ENCODE measurements at regions not wholly inside any gene's neighbourhood (a gene's known extent, or its start where the extent isn't known, plus 50 kb on each side); places are given as distances from the start of the nearest gene placed in this dataset.

DNA sequence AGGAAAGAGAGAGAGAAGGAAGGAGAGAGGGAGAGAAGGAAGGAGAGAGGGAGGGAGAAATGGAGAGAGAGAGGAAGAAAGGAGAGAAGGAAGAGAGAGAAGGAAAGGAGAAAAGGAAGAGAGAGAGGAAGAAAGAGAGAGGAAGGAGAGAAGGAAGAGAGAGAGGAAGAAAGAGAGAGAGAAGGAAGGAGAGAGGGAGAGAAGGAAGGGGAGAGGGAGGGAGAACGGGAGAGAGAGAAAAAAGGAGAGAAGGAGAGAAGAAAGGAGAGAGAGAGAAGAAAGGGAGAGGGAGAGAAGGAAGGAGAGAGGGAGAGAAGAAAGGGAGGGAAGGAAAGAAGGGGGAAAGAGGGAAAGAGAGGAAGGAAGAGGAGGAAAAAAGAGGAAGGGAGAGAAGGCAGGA lies 1070.7 kb downstream of the UQCRFS1 start:
- TF ChIP-seq, protein P1, sequence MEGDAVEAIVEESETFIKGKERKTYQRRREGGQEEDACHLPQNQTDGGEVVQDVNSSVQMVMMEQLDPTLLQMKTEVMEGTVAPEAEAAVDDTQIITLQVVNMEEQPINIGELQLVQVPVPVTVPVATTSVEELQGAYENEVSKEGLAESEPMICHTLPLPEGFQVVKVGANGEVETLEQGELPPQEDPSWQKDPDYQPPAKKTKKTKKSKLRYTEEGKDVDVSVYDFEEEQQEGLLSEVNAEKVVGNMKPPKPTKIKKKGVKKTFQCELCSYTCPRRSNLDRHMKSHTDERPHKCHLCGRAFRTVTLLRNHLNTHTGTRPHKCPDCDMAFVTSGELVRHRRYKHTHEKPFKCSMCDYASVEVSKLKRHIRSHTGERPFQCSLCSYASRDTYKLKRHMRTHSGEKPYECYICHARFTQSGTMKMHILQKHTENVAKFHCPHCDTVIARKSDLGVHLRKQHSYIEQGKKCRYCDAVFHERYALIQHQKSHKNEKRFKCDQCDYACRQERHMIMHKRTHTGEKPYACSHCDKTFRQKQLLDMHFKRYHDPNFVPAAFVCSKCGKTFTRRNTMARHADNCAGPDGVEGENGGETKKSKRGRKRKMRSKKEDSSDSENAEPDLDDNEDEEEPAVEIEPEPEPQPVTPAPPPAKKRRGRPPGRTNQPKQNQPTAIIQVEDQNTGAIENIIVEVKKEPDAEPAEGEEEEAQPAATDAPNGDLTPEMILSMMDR (IDR thresholded peaks at IDR 0.05 in 8 of 11, conservative IDR thresholded peaks at IDR 0.05 in 3 of 11), result no peak
- TF ChIP-seq POLR2A (IDR thresholded peaks at IDR 0.05) (no peak), POLR2AphosphoS5 (IDR thresholded peaks at IDR 0.05) (no peak)

All from spleen (tissue), 7 donors.